ENCODE measurements at regions not wholly inside any gene's neighbourhood (a gene's known extent, or its start where the extent isn't known, plus 50 kb on each side); places are given as distances from the start of the nearest gene placed in this dataset.

- Mint-ChIP-seq H3K27me3 (ENCODE audit: low read depth, unreplicated experiment) (no peaks in the 10 kb centered on the region), H3K4me3 (ENCODE audit: unreplicated experiment) (no peak overlapping the region), H3K9me3 (ENCODE audit: unreplicated experiment) (no peaks in the 10 kb centered on the region), H3K4me1 (ENCODE audit: low read depth, unreplicated experiment) (peaks cover 28% of the 10 kb centered on the region), H3K27ac (ENCODE audit: unreplicated experiment) (no peak overlapping the region), H3K36me3 (ENCODE audit: low read depth, unreplicated experiment) (no peaks in the 10 kb centered on the region)
- Histone ChIP-seq H3K27ac (ENCODE audit: low read depth, low read length) (no peak overlapping the region), H3K27me3 (ENCODE audit: insufficient read depth, low read length) (no peaks in the 10 kb centered on the region), H3K9ac (ENCODE audit: low read length) (no peak overlapping the region), H3K79me2 (ENCODE audit: insufficient read depth, low read length) (no peaks in the 10 kb centered on the region), H3K4me1 (ENCODE audit: insufficient read depth, low read length) (peaks cover 3% of the 10 kb centered on the region), H3K4me2 (ENCODE audit: low read length) (no peak overlapping the region), H3K9me3 (ENCODE audit: insufficient read depth, low read depth, low read length) (no peaks in the 10 kb centered on the region), H3K4me3 (ENCODE audit: insufficient read depth, low read depth, low read length) (no peak overlapping the region), H4K20me1 (ENCODE audit: insufficient read depth, low read length) (no peaks in the 10 kb centered on the region), H2AFZ (ENCODE audit: low read depth, low read length) (no peak overlapping the region), H3K36me3 (ENCODE audit: insufficient read depth, low read length) (no peaks in the 10 kb centered on the region)
- no peak for TF ChIP-seq EZH2 (IDR thresholded peaks at IDR 0.05; ENCODE audit: insufficient read depth, low read length)
- TF ChIP-seq, protein P1, sequence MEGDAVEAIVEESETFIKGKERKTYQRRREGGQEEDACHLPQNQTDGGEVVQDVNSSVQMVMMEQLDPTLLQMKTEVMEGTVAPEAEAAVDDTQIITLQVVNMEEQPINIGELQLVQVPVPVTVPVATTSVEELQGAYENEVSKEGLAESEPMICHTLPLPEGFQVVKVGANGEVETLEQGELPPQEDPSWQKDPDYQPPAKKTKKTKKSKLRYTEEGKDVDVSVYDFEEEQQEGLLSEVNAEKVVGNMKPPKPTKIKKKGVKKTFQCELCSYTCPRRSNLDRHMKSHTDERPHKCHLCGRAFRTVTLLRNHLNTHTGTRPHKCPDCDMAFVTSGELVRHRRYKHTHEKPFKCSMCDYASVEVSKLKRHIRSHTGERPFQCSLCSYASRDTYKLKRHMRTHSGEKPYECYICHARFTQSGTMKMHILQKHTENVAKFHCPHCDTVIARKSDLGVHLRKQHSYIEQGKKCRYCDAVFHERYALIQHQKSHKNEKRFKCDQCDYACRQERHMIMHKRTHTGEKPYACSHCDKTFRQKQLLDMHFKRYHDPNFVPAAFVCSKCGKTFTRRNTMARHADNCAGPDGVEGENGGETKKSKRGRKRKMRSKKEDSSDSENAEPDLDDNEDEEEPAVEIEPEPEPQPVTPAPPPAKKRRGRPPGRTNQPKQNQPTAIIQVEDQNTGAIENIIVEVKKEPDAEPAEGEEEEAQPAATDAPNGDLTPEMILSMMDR (IDR thresholded peaks at IDR 0.05; ENCODE audit: insufficient read depth, low read depth, low read length): no peak
- DNase-seq (ENCODE audit: low read depth) (no peak), FAIRE-seq (no peak)
Measured at GRCh38 chr20:11190741-11191140, 516.9 kb upstream of the JAG1 start.

- no peaks in the 10 kb centered on the region for H3K36me3 Mint-ChIP-seq (ENCODE audit: low read depth, unreplicated experiment)
Measured at GRCh38 chr20:11192106-11192505, 518.3 kb upstream of the JAG1 start.

GRCh38 chr20:11193241-11193640 is 519.4 kb upstream of the JAG1 start:
- TF ChIP-seq, protein P1 (IDR thresholded peaks at IDR 0.05; ENCODE audit: insufficient read depth, low read depth, low read length): no peak
- no peak for TF ChIP-seq EZH2 (IDR thresholded peaks at IDR 0.05; ENCODE audit: insufficient read depth, low read length)
- Histone ChIP-seq H3K4me1 (ENCODE audit: insufficient read depth, low read length) (peaks cover 13% of the 10 kb centered on the region), H3K79me2 (ENCODE audit: insufficient read depth, low read length) (no peaks in the 10 kb centered on the region), H3K36me3 (ENCODE audit: insufficient read depth, low read length) (no peaks in the 10 kb centered on the region), H4K20me1 (ENCODE audit: insufficient read depth, low read length) (no peaks in the 10 kb centered on the region), H3K4me3 (ENCODE audit: insufficient read depth, low read depth, low read length) (no peak overlapping the region), H3K9ac (ENCODE audit: low read length) (no peak overlapping the region), H3K27me3 (ENCODE audit: insufficient read depth, low read length) (no peaks in the 10 kb centered on the region), H2AFZ (ENCODE audit: low read depth, low read length) (no peak overlapping the region), H3K9me3 (ENCODE audit: insufficient read depth, low read depth, low read length) (no peaks in the 10 kb centered on the region), H3K4me2 (ENCODE audit: low read length) (no peak overlapping the region), H3K27ac (ENCODE audit: low read depth, low read length) (no peak overlapping the region)
- Mint-ChIP-seq H3K4me1 (ENCODE audit: low read depth, unreplicated experiment) (peaks cover 38% of the 10 kb centered on the region), H3K27me3 (ENCODE audit: low read depth, unreplicated experiment) (no peaks in the 10 kb centered on the region), H3K9me3 (ENCODE audit: unreplicated experiment) (no peaks in the 10 kb centered on the region), H3K27ac (ENCODE audit: unreplicated experiment) (no peak overlapping the region), H3K4me3 (ENCODE audit: unreplicated experiment) (no peak overlapping the region), H3K36me3 (ENCODE audit: low read depth, unreplicated experiment) (no peaks in the 10 kb centered on the region)
- no peak for FAIRE-seq
- DNase-seq (ENCODE audit: low read depth): peak; percentile 48

More at GRCh38 chr20:11192106-11192505, 518.3 kb upstream of the JAG1 start:
- no peak overlapping the region for H3K4me2 ChIP-seq (ENCODE audit: low read length)
- peaks cover 13% of the 10 kb centered on the region for H3K4me1 ChIP-seq (ENCODE audit: insufficient read depth, low read length)
- H3K9ac ChIP-seq (ENCODE audit: low read length): no peak overlapping the region
- no peak overlapping the region for H3K4me3 ChIP-seq (ENCODE audit: insufficient read depth, low read depth, low read length)
- FAIRE-seq (no peak), DNase-seq (ENCODE audit: low read depth) (no peak)
- no peak overlapping the region for H3K27ac ChIP-seq (ENCODE audit: low read depth, low read length)
- Mint-ChIP-seq H3K4me1 (ENCODE audit: low read depth, unreplicated experiment) (peaks cover 39% of the 10 kb centered on the region), H3K9me3 (ENCODE audit: unreplicated experiment) (no peaks in the 10 kb centered on the region), H3K4me3 (ENCODE audit: unreplicated experiment) (no peak overlapping the region), H3K27ac (ENCODE audit: unreplicated experiment) (peak overlapping the region; percentile 78), H3K27me3 (ENCODE audit: low read depth, unreplicated experiment) (no peaks in the 10 kb centered on the region)
- no peaks in the 10 kb centered on the region for H3K79me2 ChIP-seq (ENCODE audit: insufficient read depth, low read length)
- H2AFZ ChIP-seq (ENCODE audit: low read depth, low read length): no peak overlapping the region
- H4K20me1 ChIP-seq (ENCODE audit: insufficient read depth, low read length): no peaks in the 10 kb centered on the region
- H3K9me3 ChIP-seq (ENCODE audit: insufficient read depth, low read depth, low read length): no peaks in the 10 kb centered on the region
- no peaks in the 10 kb centered on the region for H3K36me3 ChIP-seq (ENCODE audit: insufficient read depth, low read length)
- TF ChIP-seq, protein P1 (IDR thresholded peaks at IDR 0.05; ENCODE audit: insufficient read depth, low read depth, low read length): no peak
- TF ChIP-seq EZH2 (IDR thresholded peaks at IDR 0.05; ENCODE audit: insufficient read depth, low read length): no peak
- H3K27me3 ChIP-seq (ENCODE audit: insufficient read depth, low read length): no peaks in the 10 kb centered on the region
